OCI-LY3 (cell line): ENCODE measurements at regions not wholly inside any gene's neighbourhood (a gene's known extent, or its start where the extent isn't known, plus 50 kb on each side); places are given as distances from the start of the nearest gene placed in this dataset.

Experiments used
- H2AFZ ChIP-seq: fragments of 200-600, 300-600 bp; shearing (Covaris generic); 2 replicates; pipeline ENCODE4 v1.6.0; 2014; ENCODE audit warnings: antibody characterized with exemption, low read depth, low read length
- H3K27ac ChIP-seq: fragments of 200-600, 300-600 bp; sonication (generic); 2 replicates; pipeline ENCODE4 v1.5.1; 2014; ENCODE audit warnings: mild to moderate bottlenecking, low read length, moderate library complexity, mixed read lengths
- H3K27me3 ChIP-seq: fragments of 200-600, 300-600 bp; sonication (generic); 2 replicates; pipeline ENCODE4 v1.6.1; 2014; ENCODE audit warnings: low read depth, low read length, mixed read lengths
- H3K36me3 ChIP-seq: fragments of 200-600, 300-600 bp; sonication (generic); replicated peaks from 2 replicates; pipeline ENCODE3; 2014; ENCODE audit warnings: low read depth, low read length, mixed read lengths
- H3K4me1 ChIP-seq: fragments of 300-600, 200-600 bp; sonication (generic); 2 replicates; pipeline ENCODE4 v1.6.1; 2014; ENCODE audit warnings: low read length, mixed read lengths
- H3K4me2 ChIP-seq: fragments of 200-600, 300-600 bp; sonication (generic); 2 replicates; pipeline ENCODE4 v1.6.1; 2014; ENCODE audit warnings: low read length, mixed read lengths
- H3K4me3 ChIP-seq: fragments of 300-600, 200-600 bp; sonication (generic); 2 replicates; pipeline ENCODE4 v1.5.1; 2014; ENCODE audit warnings: antibody characterized with exemption, mild to moderate bottlenecking, low read length, moderate library complexity
- H3K79me2 ChIP-seq: fragments of 300-600, 200-600 bp; shearing (Covaris generic); 2 replicates; pipeline ENCODE4 v1.6.1; 2014; ENCODE audit warnings: mild to moderate bottlenecking, low read length, mixed read lengths
- H3K9ac ChIP-seq: fragments of 300-600, 200-600 bp; shearing (Covaris generic); 2 replicates; pipeline ENCODE4 v1.6.0; 2014; ENCODE audit warnings: mild to moderate bottlenecking, low read length, moderate library complexity
- H3K9me3 ChIP-seq: fragments of 200-600, 300-600 bp; shearing (Covaris generic); 2 replicates; pipeline ENCODE4 v1.6.1; 2014; ENCODE audit warnings: low read length, mixed read lengths; ENCODE audit not compliant: insufficient read depth
- H4K20me1 ChIP-seq: fragments of 200-600, 300-600 bp; sonication (generic); 2 replicates; pipeline ENCODE4 v1.6.1; 2016; ENCODE audit warnings: low read length, mixed read lengths; ENCODE audit not compliant: insufficient read depth
- CTCF ChIP-seq: fragments of 200-600, 300-600 bp; sonication (generic); IDR thresholded peaks from 2 replicates; pipeline ENCODE4 v1.5.1; 2014; ENCODE audit warnings: antibody characterized with exemption, low read length, low read depth
- EZH2phosphoT487 ChIP-seq: fragments of 200-600 bp; shearing (Covaris generic); IDR thresholded peaks from 2 replicates; pipeline ENCODE4 v1.6.1; 2018; ENCODE audit warnings: antibody characterized with exemption, mixed run types, low read depth

GRCh38 chr18:67302043-67302442 lies 214.5 kb downstream of the DSEL start:
- no peak overlapping the region for H3K27ac ChIP-seq
- H4K20me1 ChIP-seq, result no peaks in the 10 kb centered on the region
- no peak for TF ChIP-seq EZH2phosphoT487
- no peak for TF ChIP-seq CTCF

GRCh38 chr18:67301592-67301991 lies 214.9 kb downstream of the DSEL start:
- Histone ChIP-seq H3K4me1 (no peaks in the 10 kb centered on the region), H4K20me1 (no peaks in the 10 kb centered on the region), H3K9ac (no peak overlapping the region), H3K27me3 (no peaks in the 10 kb centered on the region), H2AFZ (peak overlapping the region; percentile 48), H3K4me2 (no peak overlapping the region), H3K4me3 (no peak overlapping the region), H3K27ac (no peak overlapping the region), H3K79me2 (no peaks in the 10 kb centered on the region), H3K36me3 (peaks cover 18% of the 10 kb centered on the region), H3K9me3 (peaks cover 27% of the 10 kb centered on the region)
- TF ChIP-seq EZH2phosphoT487 (no peak), CTCF (no peak)

More at GRCh38 chr18:67302043-67302442, 214.5 kb downstream of the DSEL start:
- Histone ChIP-seq H3K27me3 (no peaks in the 10 kb centered on the region), H3K79me2 (no peaks in the 10 kb centered on the region), H3K4me3 (no peak overlapping the region), H3K9ac (no peak overlapping the region), H3K4me2 (no peak overlapping the region), H3K4me1 (no peaks in the 10 kb centered on the region), H3K36me3 (peaks cover 18% of the 10 kb centered on the region), H2AFZ (peak overlapping the region; percentile 48), H3K9me3 (peaks cover 27% of the 10 kb centered on the region)

GRCh38 chr18:67300498-67300897 lies 216.0 kb downstream of the DSEL start:
- Histone ChIP-seq H3K27me3 (no peaks in the 10 kb centered on the region), H3K9ac (no peak overlapping the region), H3K9me3 (peaks cover 27% of the 10 kb centered on the region), H3K4me3 (no peak overlapping the region), H3K27ac (no peak overlapping the region), H2AFZ (no peak overlapping the region), H3K4me2 (no peak overlapping the region), H3K4me1 (no peaks in the 10 kb centered on the region), H3K79me2 (no peaks in the 10 kb centered on the region), H4K20me1 (no peaks in the 10 kb centered on the region), H3K36me3 (peaks cover 18% of the 10 kb centered on the region)
- TF ChIP-seq CTCF (no peak), EZH2phosphoT487 (no peak)

- Histone ChIP-seq H3K36me3 (no peaks in the 10 kb centered on the region), H3K9me3 (no peaks in the 10 kb centered on the region), H3K4me3 (no peak overlapping the region), H4K20me1 (no peaks in the 10 kb centered on the region), H3K27me3 (no peaks in the 10 kb centered on the region), H3K9ac (no peak overlapping the region), H2AFZ (no peak overlapping the region), H3K4me1 (no peaks in the 10 kb centered on the region), H3K27ac (no peak overlapping the region), H3K79me2 (no peaks in the 10 kb centered on the region), H3K4me2 (no peak overlapping the region)
- no peak for TF ChIP-seq EZH2phosphoT487
- TF ChIP-seq CTCF, result no peak
These were observed 223.7 kb downstream of the DSEL start for GRCh38 chr18:67292814-67293213.
